Esophagus squamous epithelium (tissue), 4 donors: ENCODE measurements at regions not wholly inside any gene's neighbourhood (a gene's known extent, or its start where the extent isn't known, plus 50 kb on each side); places are given as distances from the start of the nearest gene placed in this dataset.

ENCODE experiments used
- POLR2A ChIP-seq, 4 donors: fragments of 450-650 bp; IDR thresholded peaks; one replicate each; pipeline ENCODE4 v1.6.1; 2017; ENCODE audit warnings: antibody characterized with exemption in 4 of 4, mild to moderate bottlenecking in 4 of 4, moderate library complexity in 3 of 4
- TF ChIP-seq, protein P1 (sequence below), 6 experiments: fragments of 450-650 bp in 4 of 6; fragments of 200-600 bp in 2 of 6; sonication (generic) in 2 of 6; IDR thresholded peaks; one replicate each; pipeline ENCODE4 v1.5.1; 2016 to 2019; ENCODE audit warnings: antibody characterized with exemption in 6 of 6, mild to moderate bottlenecking in 4 of 6, moderate library complexity in 4 of 6

- TF ChIP-seq, protein P1, sequence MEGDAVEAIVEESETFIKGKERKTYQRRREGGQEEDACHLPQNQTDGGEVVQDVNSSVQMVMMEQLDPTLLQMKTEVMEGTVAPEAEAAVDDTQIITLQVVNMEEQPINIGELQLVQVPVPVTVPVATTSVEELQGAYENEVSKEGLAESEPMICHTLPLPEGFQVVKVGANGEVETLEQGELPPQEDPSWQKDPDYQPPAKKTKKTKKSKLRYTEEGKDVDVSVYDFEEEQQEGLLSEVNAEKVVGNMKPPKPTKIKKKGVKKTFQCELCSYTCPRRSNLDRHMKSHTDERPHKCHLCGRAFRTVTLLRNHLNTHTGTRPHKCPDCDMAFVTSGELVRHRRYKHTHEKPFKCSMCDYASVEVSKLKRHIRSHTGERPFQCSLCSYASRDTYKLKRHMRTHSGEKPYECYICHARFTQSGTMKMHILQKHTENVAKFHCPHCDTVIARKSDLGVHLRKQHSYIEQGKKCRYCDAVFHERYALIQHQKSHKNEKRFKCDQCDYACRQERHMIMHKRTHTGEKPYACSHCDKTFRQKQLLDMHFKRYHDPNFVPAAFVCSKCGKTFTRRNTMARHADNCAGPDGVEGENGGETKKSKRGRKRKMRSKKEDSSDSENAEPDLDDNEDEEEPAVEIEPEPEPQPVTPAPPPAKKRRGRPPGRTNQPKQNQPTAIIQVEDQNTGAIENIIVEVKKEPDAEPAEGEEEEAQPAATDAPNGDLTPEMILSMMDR (IDR thresholded peaks at IDR 0.05) = no peak
- TF ChIP-seq POLR2A (IDR thresholded peaks at IDR 0.05) = no peak
These were observed 93.5 kb upstream of the PAX2 start for GRCh38 chr10:100651916-100652315.
